ENCODE measurements at regions not wholly inside any gene's neighbourhood (a gene's known extent, or its start where the extent isn't known, plus 50 kb on each side); places are given as distances from the start of the nearest gene placed in this dataset.
"Not testable (repeated sequence)": the region's sequence is repeated elsewhere in the genome, so short reads cannot be mapped to it uniquely, and the experiment has no call there.

DNA sequence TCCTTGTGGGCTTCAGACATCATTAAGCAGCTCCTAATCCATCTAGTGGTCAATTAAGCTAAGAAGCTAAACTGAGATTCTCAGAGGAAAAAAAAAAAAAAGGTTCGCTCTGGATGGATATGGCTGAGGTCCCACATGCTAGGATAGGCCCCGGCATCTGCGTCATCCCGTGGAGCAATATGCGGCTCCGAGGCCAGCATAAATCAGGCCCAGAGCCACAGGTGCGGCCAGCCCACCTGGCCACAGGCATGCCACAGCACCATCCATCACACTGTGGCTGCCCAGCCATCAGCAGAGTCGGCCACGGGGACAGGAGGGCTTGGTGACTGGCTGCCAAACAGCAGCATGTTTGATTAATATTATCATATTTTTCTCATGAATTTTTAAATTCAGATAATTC, 106.9 kb upstream of the TIAM1 start:
- no peak for DNase-seq (ENCODE audit: low spot score)

DNA sequence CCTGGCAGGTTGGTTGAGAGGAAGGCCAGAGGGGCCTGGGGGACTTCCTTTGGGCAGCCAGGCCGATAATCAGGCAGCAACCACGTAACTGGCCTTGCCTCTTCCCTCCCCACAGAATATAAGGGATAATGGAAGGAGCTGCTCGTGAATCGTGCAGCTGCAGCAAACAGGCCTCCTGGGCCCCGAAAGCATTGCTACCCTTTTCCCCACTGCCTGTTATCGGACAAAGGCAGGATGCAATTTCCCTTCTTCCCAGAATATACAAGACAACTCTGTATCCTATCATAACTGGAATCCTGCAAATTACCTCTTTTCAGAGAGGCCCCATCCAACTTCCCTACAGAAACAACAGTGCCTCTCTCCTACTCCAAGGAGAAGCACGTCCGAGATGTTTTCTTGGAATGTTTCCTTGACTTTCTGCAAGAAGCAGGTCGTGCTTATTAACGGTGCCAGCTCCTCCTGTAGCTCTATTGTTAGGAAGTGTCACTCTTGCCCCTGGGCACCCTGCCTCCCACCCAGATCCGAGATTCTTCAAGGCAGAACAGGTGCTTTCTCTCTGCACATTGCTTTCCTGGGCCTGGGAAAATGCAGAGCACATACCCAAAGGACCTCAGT, 106.0 kb upstream of the TIAM1 start:
- DNase-seq (ENCODE audit: low spot score): no peak

GRCh38 chr21:31448496-31448895, 104.4 kb upstream of the TIAM1 start:
- DNase-seq (ENCODE audit: low spot score): no peak

DNA sequence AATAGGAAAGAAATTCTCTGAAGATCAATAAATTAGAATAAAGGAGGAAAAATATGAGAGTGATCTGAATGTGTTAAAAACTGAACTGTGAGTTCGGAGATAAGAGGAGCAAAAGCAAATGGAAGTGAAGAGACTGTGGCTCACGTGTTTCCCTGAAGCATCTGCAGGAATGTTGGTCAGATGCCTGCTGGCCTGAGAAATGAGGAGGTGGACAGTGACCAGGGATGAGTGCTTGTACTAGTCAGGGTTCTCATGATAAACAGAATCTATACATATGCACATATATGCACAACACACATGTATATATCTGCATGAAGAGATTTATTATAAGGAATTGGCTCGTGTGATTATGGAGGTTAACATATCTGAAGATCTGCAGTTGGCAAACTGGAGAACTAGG, 103.4 kb upstream of the TIAM1 start:
- no peak for DNase-seq (ENCODE audit: low spot score)

DNA sequence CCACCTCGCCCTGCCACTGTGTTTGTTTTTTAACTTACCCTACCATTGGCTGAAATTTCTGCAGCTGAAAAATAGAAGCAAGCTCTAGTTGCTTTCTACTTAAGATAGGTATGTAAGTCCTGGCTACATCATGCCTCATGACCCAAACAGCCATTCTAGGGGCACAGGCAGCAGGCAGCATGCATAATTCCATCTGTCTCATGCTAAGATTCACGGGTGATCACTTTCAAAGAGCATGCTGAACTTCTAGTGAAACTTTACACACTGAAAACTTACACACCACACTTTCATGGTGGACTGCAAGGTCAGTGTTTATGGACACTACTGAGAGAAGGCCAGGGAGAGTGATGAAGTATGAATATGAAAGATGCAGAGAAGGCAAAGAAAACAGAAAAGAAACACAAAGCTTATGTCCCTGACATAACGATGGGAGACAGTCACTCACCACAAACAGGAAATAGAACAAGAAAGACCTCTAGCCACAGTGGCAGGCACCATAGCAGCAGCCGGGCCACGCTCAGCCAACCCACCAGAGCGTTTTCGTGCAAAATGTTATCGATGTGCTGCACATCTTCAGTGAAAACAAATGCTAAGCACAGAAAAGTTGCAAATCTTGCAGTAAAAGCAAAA, 102.3 kb upstream of the TIAM1 start:
- DNase-seq (ENCODE audit: low spot score): no peak

GRCh38 chr21:31445137-31445536, 101.1 kb upstream of the TIAM1 start:
- DNase-seq (ENCODE audit: low spot score): no peak

GRCh38 chr21:31443736-31444521, 99.9 kb upstream of the TIAM1 start:
- no peak for DNase-seq (ENCODE audit: low spot score)

- no peak for DNase-seq (ENCODE audit: low spot score)
These were observed 98.3 kb upstream of the TIAM1 start for GRCh38 chr21:31442339-31442738.

DNA sequence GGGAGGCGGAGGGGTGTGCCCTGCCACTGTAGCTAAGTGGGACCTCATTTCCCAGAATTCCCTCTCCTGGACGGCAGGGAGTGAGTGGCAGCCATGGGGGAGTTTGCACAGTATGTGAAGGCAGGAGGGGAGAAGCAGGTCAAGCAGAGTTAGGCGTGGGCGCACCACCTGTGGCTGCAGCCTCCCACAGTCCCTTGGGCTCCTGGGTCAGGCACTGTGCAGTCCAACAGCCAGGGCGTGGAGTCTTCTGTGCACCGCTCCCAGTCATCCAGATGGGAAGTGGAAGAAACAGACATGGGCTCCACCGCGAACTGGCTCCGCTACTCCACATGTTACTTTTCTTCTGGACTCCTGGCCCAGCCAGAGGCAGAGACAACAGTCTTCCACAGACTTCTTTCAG, 85.4 kb upstream of the TIAM1 start:
- DNase-seq (ENCODE audit: low spot score): no peak

DNA sequence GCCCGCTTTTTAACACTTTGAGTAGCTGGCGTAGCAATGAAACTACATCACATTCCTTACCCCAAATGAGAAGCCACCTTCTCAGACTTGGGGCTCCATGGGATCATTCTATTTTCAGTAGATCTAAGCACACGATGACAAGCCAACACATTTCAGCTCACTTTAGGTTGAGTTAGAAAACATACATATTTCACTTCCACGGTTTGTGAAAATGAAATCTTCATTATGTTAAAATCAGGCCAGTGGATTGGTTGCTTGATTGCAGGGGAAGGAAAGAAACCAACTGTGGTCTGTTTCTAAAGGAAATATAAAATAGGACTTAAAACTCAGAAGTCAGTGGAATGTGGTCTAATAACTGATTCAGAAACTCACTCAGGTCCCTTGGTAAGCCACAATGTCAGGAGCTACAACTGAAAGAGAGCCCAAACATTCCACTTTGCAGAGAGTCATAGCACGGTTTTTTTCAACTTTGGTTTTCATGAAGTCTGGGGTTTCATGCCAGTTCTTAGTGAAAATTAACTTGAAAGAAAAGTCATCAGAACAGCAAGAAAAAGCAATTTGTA, 82.3 kb upstream of the TIAM1 start:
- DNase-seq (ENCODE audit: low spot score): no peak

- DNase-seq (ENCODE audit: low spot score): no peak
These were observed 81.1 kb upstream of the TIAM1 start for GRCh38 chr21:31425138-31425537.

- DNase-seq (ENCODE audit: low spot score): no peak
These were observed 80.0 kb upstream of the TIAM1 start for GRCh38 chr21:31424058-31424457.

GRCh38 chr21:31420988-31421387, 76.9 kb upstream of the TIAM1 start:
- DNase-seq (ENCODE audit: low spot score): no peak

GRCh38 chr21:31420354-31420753, 76.3 kb upstream of the TIAM1 start:
- no peak for DNase-seq (ENCODE audit: low spot score)

DNA sequence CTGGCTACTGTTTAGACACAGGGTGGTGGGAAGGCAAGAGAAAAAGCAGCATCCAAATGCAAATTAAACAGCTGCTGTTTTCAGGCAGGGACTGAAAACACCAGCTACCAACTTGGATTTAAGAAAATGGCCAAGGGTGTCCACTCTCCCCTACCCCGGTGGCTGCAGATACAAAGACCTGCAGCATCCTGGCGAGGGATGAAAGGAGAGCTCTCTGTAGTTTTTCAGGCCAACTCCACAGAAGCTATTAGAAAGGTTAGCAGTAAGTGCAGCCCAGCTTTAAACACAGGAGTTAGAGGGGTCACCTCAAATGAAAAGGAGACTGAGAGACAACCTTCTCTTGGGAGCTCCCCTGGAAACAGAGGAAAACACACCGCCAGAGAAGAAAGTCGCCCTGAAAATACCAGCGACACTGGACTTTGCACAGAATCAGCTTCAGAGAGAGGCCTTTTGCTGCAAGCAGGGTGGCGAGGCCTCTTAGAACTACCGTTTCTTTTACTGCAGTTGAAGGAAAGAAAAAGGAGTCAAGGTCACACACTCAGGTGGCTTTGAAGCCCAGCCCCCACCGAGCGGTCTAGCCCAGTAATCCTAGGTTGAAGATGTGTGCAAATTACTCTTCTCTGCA, 74.4 kb upstream of the TIAM1 start:
- DNase-seq (ENCODE audit: low spot score): no peak

GRCh38 chr21:31417214-31417613, 73.2 kb upstream of the TIAM1 start:
- DNase-seq (ENCODE audit: low spot score): not testable (repeated sequence)

DNA sequence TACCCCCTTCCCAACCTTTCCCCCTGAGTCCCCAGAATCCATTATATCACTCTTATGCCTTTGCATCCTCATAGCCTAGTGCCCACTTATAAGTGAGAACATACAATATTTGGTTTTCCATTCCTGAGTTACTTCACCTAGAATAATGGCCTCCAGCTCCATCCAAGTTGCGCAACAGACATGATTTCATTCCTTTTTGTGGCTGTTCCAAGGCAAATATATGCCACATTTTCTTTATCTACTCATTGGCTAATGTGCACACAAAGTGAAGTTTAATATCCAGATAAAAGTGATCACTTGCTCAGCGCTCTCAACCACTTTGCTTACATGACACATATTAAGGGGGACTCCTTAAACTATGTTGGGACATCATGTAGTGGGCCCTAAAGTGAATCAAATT, 72.4 kb upstream of the TIAM1 start:
- no peak for DNase-seq (ENCODE audit: low spot score)

- no peak for DNase-seq (ENCODE audit: low spot score)
These were observed 70.4 kb upstream of the TIAM1 start for GRCh38 chr21:31414263-31415000.

DNA sequence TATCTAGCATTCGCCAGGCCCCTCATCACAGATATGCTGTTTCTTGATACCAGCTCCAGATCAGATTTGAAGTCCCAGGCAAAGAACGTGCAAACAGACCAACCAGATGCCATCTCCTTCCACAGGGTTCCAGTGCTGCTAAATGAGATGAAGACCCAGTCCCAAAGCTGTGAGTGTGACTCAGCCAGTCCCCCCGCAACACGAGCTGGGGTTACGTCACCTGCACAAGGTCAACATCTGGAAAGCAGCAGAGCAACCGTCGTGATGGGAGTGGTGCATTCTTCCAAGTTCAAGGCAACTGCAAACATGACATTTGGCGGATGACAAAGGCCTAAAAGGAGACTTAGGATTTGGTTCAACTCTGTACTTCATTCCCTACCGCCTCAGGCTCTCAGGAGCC, 69.6 kb upstream of the TIAM1 start:
- DNase-seq (ENCODE audit: low spot score): no peak

DNA sequence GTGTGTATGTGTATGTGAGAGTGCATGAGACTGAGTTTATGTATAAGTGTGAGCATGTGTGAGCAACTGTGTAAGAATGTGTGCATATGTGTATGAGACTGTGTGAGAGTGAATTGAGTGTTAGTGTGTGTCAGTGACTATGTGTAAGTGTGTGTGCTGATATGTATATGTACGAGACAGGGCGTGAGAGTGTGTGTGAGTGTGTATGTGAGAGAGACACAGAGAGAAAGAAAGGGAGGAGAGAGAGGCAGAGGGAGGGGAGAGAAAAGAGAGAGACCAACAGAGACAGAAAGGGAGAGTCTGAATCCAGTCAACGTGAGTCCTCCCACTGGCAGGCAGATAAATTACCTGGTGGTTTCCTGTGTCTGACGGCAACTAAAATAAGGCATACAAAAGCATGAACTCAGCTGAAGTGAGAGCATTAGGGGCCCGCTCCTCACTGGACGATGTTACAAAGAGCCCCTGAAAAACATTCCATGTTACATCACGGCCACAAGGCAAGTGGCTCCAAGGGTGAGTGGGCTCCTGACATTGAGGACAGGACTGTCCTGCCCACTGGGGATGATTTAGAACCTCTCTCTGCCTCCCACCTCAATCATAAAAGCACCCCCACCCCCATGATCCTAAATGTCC, 66.6 kb upstream of the TIAM1 start:
- DNase-seq (ENCODE audit: low spot score): no peak

GRCh38 chr21:31409831-31410487, 65.9 kb upstream of the TIAM1 start:
- no peak for DNase-seq (ENCODE audit: low spot score)

All from hepatic stellate cell (primary cell).